Fibroblast of pulmonary artery (primary cell): ENCODE measurements at regions not wholly inside any gene's neighbourhood (a gene's known extent, or its start where the extent isn't known, plus 50 kb on each side); places are given as distances from the start of the nearest gene placed in this dataset.
"Not testable (repeated sequence)": the region's sequence is repeated elsewhere in the genome, so short reads cannot be mapped to it uniquely, and the experiment has no call there.

ENCODE experiments used
- DNase-seq: peaks from one replicate; pipeline ENCODE4 v3.0.0-alpha.2; 2010; ENCODE audit warnings: low read depth
- H3K4me3 ChIP-seq: replicated peaks from 2 replicates; pipeline ENCODE4 v1.5.1; 2011; ENCODE audit warnings: low read depth, mild to moderate bottlenecking, control low read depth, low read length, moderate library complexity
- TF ChIP-seq, protein P1 (sequence below): IDR thresholded peaks from 2 replicates; pipeline ENCODE4 v1.5.1; 2011; ENCODE audit warnings: mild to moderate bottlenecking, control low read depth, low read length, inconsistent platforms; ENCODE audit errors: missing control alignments

DNA sequence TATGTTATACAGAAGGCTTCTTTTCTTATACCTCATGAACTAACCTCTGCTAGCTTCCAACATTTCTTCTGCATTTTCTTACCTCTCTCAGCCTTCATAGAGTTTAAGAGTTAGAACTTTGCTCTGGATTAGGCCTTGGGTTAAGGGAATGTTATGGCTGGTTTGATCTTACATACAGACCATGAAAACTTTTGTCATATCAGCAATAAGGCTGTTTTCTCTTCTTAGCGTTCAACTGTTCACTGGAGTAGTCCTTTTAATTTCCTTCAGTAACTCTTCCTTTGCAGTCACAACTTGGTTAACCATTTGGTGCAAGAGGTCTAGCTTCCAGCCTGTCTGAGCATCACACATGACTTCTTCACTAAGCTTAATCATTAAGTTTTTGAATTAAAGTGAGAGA lies 329.0 kb upstream of the CCNG1 start:
- DNase-seq = no peak
- H3K4me3 ChIP-seq = no peak overlapping the region
- TF ChIP-seq, protein P1, sequence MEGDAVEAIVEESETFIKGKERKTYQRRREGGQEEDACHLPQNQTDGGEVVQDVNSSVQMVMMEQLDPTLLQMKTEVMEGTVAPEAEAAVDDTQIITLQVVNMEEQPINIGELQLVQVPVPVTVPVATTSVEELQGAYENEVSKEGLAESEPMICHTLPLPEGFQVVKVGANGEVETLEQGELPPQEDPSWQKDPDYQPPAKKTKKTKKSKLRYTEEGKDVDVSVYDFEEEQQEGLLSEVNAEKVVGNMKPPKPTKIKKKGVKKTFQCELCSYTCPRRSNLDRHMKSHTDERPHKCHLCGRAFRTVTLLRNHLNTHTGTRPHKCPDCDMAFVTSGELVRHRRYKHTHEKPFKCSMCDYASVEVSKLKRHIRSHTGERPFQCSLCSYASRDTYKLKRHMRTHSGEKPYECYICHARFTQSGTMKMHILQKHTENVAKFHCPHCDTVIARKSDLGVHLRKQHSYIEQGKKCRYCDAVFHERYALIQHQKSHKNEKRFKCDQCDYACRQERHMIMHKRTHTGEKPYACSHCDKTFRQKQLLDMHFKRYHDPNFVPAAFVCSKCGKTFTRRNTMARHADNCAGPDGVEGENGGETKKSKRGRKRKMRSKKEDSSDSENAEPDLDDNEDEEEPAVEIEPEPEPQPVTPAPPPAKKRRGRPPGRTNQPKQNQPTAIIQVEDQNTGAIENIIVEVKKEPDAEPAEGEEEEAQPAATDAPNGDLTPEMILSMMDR = no peak

DNA sequence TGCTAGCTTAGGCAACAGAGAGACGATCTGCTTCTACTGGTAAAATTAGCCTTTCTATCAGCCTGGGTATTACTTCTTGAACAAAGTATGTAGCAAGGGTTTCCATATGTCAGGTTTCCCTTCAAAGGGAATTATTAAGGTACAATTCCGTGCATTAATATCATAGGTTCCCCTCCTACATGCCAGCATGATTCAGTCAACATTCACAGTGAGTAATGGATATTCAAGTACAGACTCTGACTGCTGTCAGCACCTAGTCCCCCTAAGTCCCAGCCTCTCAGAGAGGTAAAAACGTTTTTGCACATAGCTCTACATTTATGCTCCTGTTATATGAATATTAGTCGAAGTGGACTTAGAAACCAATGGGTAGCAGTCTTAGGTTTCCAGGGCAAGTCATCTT lies 322.4 kb upstream of the CCNG1 start:
- TF ChIP-seq, protein P1 = no peak
- H3K4me3 ChIP-seq = no peak overlapping the region
- no peak for DNase-seq

DNA sequence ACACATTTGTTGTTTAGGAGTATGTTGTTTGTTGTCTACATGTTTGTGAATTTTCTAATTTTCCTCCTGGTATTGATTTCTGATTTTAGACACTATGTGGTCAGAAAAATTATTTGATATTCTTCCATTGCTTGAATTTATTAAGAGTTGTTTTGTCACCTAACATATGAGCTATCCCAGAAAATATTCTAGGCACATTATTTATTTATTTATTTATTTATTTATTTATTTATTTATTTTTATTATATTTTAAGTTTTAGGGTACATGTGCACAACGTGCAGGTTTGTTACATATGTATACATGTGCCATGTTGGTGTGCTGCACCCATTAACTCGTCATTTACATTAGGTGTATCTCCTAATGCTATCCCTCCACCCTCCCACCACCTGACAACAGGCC lies 320.8 kb upstream of the CCNG1 start:
- H3K4me3 ChIP-seq, DNase-seq: not testable (repeated sequence)

DNA sequence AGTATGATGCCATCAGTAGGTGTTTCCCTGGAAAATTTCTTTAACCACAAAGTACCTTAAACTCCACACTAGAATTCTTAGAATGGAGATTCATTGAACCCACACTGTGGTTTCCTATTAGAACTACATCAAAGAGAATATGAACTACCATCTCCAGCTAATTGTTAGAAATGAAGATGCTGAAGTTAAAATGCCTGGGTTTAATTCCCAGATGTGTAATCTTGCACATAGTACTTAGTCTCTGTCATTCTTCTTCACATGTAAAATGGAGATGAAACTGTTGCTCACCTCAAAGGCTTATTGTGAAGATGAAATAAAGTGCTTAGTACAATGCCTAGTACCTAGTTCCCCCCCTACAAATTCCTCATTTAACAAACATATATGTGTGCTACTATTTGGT lies 303.3 kb upstream of the CCNG1 start:
- DNase-seq = no peak
- H3K4me3 ChIP-seq = no peak overlapping the region
- TF ChIP-seq, protein P1 = no peak

DNA sequence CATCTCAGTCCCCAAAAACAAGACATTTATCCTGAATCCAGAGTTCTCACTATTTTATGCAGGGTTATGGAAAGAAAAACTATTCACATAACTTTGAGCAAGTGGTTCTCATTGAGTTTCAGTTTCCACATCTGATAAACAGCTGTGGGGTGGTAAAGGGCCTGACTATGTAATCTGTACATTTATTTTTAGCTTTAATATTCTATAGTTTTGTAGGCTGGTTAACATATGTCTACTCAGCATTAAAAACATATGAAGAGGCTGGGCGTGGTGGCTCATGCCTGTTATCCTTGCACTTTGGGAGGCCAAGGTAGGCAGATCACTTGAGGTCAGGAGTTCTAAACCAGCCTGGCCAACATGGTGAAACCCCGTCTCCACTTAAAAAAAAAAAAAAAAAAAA lies 301.5 kb upstream of the CCNG1 start:
- H3K4me3 ChIP-seq = no peak overlapping the region
- TF ChIP-seq, protein P1 = no peak
- no peak for DNase-seq

DNA sequence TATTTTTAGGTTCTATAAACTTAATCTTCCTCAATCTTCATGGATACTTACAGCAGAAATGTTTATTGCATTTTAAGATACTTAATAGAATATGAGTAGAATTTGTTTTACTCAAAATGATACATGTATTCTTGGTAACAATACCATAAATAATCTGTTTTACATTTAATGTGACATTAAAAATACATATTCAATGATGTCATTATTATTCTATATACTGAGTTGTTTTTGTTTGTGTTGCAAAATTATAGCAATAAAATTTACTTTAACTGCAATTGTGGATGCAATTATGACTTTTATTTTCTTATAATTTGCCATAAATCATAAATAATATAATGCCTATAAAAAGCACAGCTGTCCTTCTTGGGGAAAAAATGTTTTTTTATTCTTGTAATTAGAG lies 275.9 kb upstream of the CCNG1 start:
- no peak for DNase-seq
- no peak overlapping the region for H3K4me3 ChIP-seq
- TF ChIP-seq, protein P1 = no peak

DNA sequence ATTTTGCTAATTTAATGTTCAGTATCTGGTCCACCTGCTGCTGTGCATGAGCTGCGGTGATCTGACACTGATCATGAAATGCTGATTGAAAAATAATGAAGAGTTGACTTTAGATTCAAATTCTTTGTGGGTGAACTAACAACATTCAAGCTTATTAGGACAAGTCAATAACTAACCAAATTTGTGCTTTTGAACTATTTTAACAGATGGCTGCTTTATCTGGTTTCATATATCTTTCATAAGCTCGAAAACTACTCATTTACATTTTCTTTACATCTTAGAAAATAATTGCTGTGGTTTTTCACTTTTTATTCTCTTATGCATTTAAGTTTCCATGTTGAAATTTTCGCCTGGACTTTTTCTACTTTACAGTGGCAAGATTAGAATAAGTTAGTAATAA lies 274.8 kb upstream of the CCNG1 start:
- TF ChIP-seq, protein P1 = no peak
- H3K4me3 ChIP-seq = no peak overlapping the region
- DNase-seq = no peak

DNA sequence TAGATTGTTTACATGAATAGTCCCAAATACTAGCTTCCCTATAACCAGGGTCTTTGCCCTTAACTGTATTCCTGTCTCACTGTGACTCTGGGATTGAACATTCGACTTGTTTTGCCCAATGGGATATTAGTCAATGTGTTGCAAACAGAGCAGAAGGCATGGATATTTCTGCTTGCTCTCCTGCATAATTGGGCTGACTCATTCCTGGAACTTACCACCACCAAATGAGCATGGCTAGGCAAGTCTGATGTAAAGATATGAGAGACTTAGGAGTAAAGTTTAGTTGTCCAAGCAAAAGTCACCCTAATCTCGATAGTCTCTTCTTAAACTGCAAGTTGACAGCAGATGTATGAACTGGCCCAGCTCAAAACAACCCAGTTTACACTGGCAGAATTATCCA lies 273.5 kb upstream of the CCNG1 start:
- H3K4me3 ChIP-seq = no peak overlapping the region
- TF ChIP-seq, protein P1 = no peak
- DNase-seq = no peak
